Endothelial cell of umbilical vein (primary cell): ENCODE measurements at regions not wholly inside any gene's neighbourhood (a gene's known extent, or its start where the extent isn't known, plus 50 kb on each side); places are given as distances from the start of the nearest gene placed in this dataset.

ENCODE experiments used
- POLR2A ChIP-seq: IDR thresholded peaks from 2 replicates; pipeline ENCODE4 v1.6.1; 2012; ENCODE audit warnings: low read depth, mild to moderate bottlenecking, control low read depth, low read length
- POLR2AphosphoS5 ChIP-seq: IDR thresholded peaks from 2 replicates; pipeline ENCODE4 v1.6.1; 2012; ENCODE audit warnings: low read depth, mild to moderate bottlenecking, control low read depth, low read length, moderate library complexity; ENCODE audit not compliant: insufficient read depth
- TF ChIP-seq, protein P1 (sequence below), 2 donors: IDR thresholded peaks; 1 replicate in 1 of 2; 2 replicates in 1 of 2; pipeline ENCODE4 v1.5.1; 2011; ENCODE audit warnings: low read length in 2 of 2, mild to moderate bottlenecking in 2 of 2, moderate library complexity in 2 of 2, control low read depth in 1 of 2, inconsistent platforms in 1 of 2, low read depth in 1 of 2; ENCODE audit not compliant: insufficient read depth in 1 of 2; ENCODE audit errors: extremely low read depth in 1 of 2

DNA sequence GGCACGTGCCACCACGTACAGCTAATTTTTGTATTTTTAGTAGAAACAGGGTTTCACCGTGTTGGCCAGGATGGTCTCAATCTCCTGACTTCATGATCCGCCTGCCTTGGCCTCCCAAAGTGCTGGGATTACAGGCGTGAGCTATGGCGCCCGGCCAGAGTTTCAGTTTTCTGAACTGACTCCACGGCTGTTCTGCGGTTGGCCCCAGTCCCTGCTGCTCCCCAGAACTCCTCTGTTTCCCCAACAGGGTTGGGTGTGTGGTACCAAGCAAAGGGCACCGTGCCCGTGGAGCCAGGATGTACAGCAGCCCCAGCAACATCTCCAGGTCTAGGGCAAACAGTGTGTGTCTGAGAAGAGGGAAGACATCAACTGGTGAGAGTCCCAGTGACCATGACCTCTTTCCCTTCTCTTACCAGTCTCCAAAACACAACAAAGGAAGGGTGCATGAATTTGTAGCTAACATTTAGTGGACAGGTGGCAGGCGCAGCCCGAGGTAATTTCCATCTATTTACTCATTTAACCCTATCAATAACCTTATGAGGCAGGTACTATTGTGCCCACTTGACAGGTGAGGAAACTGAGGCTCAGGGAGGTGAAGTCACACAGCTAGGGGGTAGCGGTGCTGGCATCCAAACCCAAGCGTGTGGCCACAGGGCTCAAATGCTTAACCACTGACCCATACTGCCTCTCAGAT, 57.0 kb upstream of the RBFOX2 start:
- TF ChIP-seq, protein P1, sequence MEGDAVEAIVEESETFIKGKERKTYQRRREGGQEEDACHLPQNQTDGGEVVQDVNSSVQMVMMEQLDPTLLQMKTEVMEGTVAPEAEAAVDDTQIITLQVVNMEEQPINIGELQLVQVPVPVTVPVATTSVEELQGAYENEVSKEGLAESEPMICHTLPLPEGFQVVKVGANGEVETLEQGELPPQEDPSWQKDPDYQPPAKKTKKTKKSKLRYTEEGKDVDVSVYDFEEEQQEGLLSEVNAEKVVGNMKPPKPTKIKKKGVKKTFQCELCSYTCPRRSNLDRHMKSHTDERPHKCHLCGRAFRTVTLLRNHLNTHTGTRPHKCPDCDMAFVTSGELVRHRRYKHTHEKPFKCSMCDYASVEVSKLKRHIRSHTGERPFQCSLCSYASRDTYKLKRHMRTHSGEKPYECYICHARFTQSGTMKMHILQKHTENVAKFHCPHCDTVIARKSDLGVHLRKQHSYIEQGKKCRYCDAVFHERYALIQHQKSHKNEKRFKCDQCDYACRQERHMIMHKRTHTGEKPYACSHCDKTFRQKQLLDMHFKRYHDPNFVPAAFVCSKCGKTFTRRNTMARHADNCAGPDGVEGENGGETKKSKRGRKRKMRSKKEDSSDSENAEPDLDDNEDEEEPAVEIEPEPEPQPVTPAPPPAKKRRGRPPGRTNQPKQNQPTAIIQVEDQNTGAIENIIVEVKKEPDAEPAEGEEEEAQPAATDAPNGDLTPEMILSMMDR (IDR thresholded peaks at IDR 0.05; ENCODE audit: extremely low read depth in 1 of 2, insufficient read depth in 1 of 2, low read depth in 1 of 2, low read length in 2 of 2), result no peak
- TF ChIP-seq POLR2AphosphoS5 (no peak), POLR2A (no peak)
